Liver (tissue), 8 donors: ENCODE measurements at regions not wholly inside any gene's neighbourhood (a gene's known extent, or its start where the extent isn't known, plus 50 kb on each side); places are given as distances from the start of the nearest gene placed in this dataset.

Experiments
- DNase-seq: peaks from one replicate; pipeline ENCODE4 v3.0.0-alpha.2; 2017; ENCODE audit warnings: low spot score
- H3K27ac ChIP-seq, 2 donors: one replicate each; pipeline ENCODE4 v1.7.0; 2013; ENCODE audit warnings: inconsistent platforms in 2 of 2, low read length in 2 of 2, control low read depth in 1 of 2, low read depth in 1 of 2, mild to moderate bottlenecking in 1 of 2
- H3K27me3 ChIP-seq, 4 donors: one replicate each; pipeline versions ENCODE4 v1.6.1 to v1.7.0; 2013; ENCODE audit warnings: low read length in 3 of 4, inconsistent platforms in 1 of 4, mild to moderate bottlenecking in 1 of 4, moderate library complexity in 1 of 4; ENCODE audit not compliant: control insufficient read depth in 4 of 4, insufficient read depth in 4 of 4
- H3K36me3 ChIP-seq, 4 donors: one replicate each; pipeline versions ENCODE4 v1.6.1 to v1.7.0; 2013; ENCODE audit warnings: low read length in 3 of 4, mild to moderate bottlenecking in 3 of 4, low read depth in 1 of 4, moderate library complexity in 1 of 4; ENCODE audit not compliant: control insufficient read depth in 4 of 4, insufficient read depth in 3 of 4
- H3K4me1 ChIP-seq, 4 donors: one replicate each; pipeline versions ENCODE4 v1.6.1 to v1.7.0; 2013; ENCODE audit warnings: low read length in 3 of 4, mild to moderate bottlenecking in 3 of 4, moderate library complexity in 1 of 4; ENCODE audit not compliant: control insufficient read depth in 4 of 4, insufficient read depth in 4 of 4
- H3K4me3 ChIP-seq, 3 donors: one replicate each; pipeline versions ENCODE4 v1.6.1 to v1.7.0; 2013; ENCODE audit warnings: low read length in 3 of 3, control low read depth in 1 of 3, low read depth in 1 of 3, mild to moderate bottlenecking in 1 of 3
- H3K9ac ChIP-seq, 2 donors: one replicate each; pipeline ENCODE4 v1.7.0; 2013; ENCODE audit warnings: low read length in 2 of 2, mild to moderate bottlenecking in 2 of 2, moderate library complexity in 2 of 2, control low read depth in 1 of 2, low read depth in 1 of 2
- H3K9me3 ChIP-seq, 4 donors: one replicate each; pipeline versions ENCODE4 v1.6.1 to v1.7.0; 2013; ENCODE audit warnings: low read length in 3 of 4; ENCODE audit not compliant: control insufficient read depth in 4 of 4
- CTCF ChIP-seq: fragments of 150-350 bp; IDR thresholded peaks from 2 replicates; pipeline ENCODE4 v1.5.1; 2017; ENCODE audit warnings: improper control_type of control experiment, low read depth, low read length; ENCODE audit not compliant: missing input control
- EGR1 ChIP-seq, 2 donors: IDR thresholded peaks; 2 replicates each; pipeline ENCODE4 v1.6.1; 2016 to 2018; ENCODE audit warnings: antibody characterized with exemption in 2 of 2, low read depth in 2 of 2
- FOXA1 ChIP-seq: IDR thresholded peaks from 2 replicates; pipeline ENCODE4 v1.6.1; 2016; ENCODE audit warnings: antibody characterized with exemption
- FOXA2 ChIP-seq: IDR thresholded peaks from 2 replicates; pipeline ENCODE4 v1.6.1; 2016; ENCODE audit warnings: antibody characterized with exemption
- GABPA ChIP-seq, 2 donors: IDR thresholded peaks in 1 of 2; conservative IDR thresholded peaks in 1 of 2; 2 replicates each; pipeline ENCODE4 v1.6.1; 2016; ENCODE audit warnings: antibody characterized with exemption in 2 of 2, mild to moderate bottlenecking in 1 of 2, moderate library complexity in 1 of 2
- HNF4G ChIP-seq: IDR thresholded peaks from 2 replicates; pipeline ENCODE4 v1.6.1; 2016; ENCODE audit warnings: antibody characterized with exemption
- JUND ChIP-seq, 2 donors: IDR thresholded peaks; 2 replicates each; pipeline ENCODE4 v1.6.1; 2016; ENCODE audit warnings: antibody characterized with exemption in 2 of 2
- MAX ChIP-seq: IDR thresholded peaks from 2 replicates; pipeline ENCODE4 v1.6.1; 2016; ENCODE audit warnings: antibody characterized with exemption
- NR2F2 ChIP-seq: IDR thresholded peaks from 2 replicates; pipeline ENCODE4 v1.6.1; 2016; ENCODE audit warnings: antibody characterized with exemption
- RAD21 ChIP-seq, 2 donors: IDR thresholded peaks; 2 replicates each; pipeline ENCODE4 v1.6.1; 2016; ENCODE audit warnings: antibody characterized with exemption in 2 of 2, mild to moderate bottlenecking in 2 of 2
- REST ChIP-seq: IDR thresholded peaks from 2 replicates; pipeline ENCODE4 v1.6.1; 2016; ENCODE audit warnings: antibody characterized with exemption, mild to moderate bottlenecking
- RXRA ChIP-seq, 2 donors: IDR thresholded peaks; 2 replicates each; pipeline ENCODE4 v1.6.1; 2017 to 2018; ENCODE audit warnings: antibody characterized with exemption in 2 of 2, mild to moderate bottlenecking in 1 of 2
- TAF1 ChIP-seq: conservative IDR thresholded peaks from 2 replicates; pipeline ENCODE4 v1.6.1; 2016; ENCODE audit warnings: antibody characterized with exemption, mild to moderate bottlenecking
- ZBTB33 ChIP-seq: IDR thresholded peaks from 2 replicates; pipeline ENCODE4 v1.6.1; 2016; ENCODE audit warnings: antibody characterized with exemption
- WGBS: extraction: QIAGEN DNeasy Blood & Tissue Kit; methylation state at CpG from one replicate; pipeline ENCODE4 v1.1.7; 2013; 5-methylcytosine and 5-hydroxymethylcytosine counted together
- TF ChIP-seq, protein P1 (sequence below): IDR thresholded peaks from 2 replicates; pipeline ENCODE4 v1.6.1; 2016; ENCODE audit warnings: antibody characterized with exemption
- donor health status: healthy.
- donor health status: healthy.
- donor health status: healthy.
- donor health status: healthy.
- donor health status: healthy.

DNA sequence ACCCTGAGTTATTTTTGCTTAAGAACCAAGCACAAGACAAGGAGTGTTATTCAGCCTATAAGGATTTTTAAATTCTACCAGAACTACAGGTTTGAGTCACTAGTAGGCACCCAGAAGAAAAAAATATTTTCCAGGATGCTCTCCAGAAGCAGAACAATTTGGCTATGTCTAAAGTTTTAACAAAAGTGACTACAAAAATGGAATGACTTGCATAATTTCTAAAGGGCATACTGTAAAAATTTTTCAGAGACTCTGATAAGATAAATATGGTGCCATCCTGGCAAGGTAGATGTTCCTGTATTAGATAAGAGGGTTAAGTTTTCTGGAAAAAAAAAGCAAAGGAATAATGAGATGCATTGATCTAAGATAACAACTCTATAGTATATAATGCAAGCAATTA is 68.6 kb upstream of the FAM9A start (continued):
- TF ChIP-seq ZBTB33 = no peak
- TF ChIP-seq, protein P1, sequence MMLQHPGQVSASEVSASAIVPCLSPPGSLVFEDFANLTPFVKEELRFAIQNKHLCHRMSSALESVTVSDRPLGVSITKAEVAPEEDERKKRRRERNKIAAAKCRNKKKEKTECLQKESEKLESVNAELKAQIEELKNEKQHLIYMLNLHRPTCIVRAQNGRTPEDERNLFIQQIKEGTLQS = no peak
- TF ChIP-seq JUND (IDR thresholded peaks at IDR 0.05) = no peak

- TF ChIP-seq, protein P1 = no peak
- TF ChIP-seq RAD21 (IDR thresholded peaks at IDR 0.05) = peak; percentile 63 to 67
- peak; percentile 28 for TF ChIP-seq CTCF
- DNase-seq = no peak
- 51% methylated on average over 3 of the region's 3 CpGs for WGBS
- Histone ChIP-seq H3K9me3 (no peaks in the 10 kb centered on the region), H3K27ac (peak overlapping the region; percentile 36 to 75), H3K4me1 (peaks cover 0 to 12% (median 11%) of the 10 kb centered on the region in 4 donors), H3K9ac (no peak overlapping the region), H3K36me3 (no peaks in the 10 kb centered on the region), H3K4me3 (no peak overlapping the region), H3K27me3 (no peaks in the 10 kb centered on the region)
Observed at GRCh38 chrX:8868906-8869305, 67.7 kb upstream of the FAM9A start.

- Histone ChIP-seq H3K36me3 (no peaks in the 10 kb centered on the region), H3K27me3 (no peaks in the 10 kb centered on the region), H3K4me3 (no peak overlapping the region), H3K27ac (peak overlapping the region; percentile 36 to 75), H3K9me3 (no peaks in the 10 kb centered on the region), H3K4me1 (peaks cover 0 to 12% (median 11%) of the 10 kb centered on the region in 4 donors), H3K9ac (no peak overlapping the region)
- WGBS = 38% methylated on average over 5 of the region's 5 CpGs
- DNase-seq = no peak
- TF ChIP-seq NR2F2 (peak; percentile 76), JUND (IDR thresholded peaks at IDR 0.05) (peak in 1 of 2 donors; percentile 61), REST (no peak), GABPA (IDR thresholded peaks at IDR 0.05 in 1 of 2, conservative IDR thresholded peaks at IDR 0.05 in 1 of 2) (no peak), HNF4G (peak; percentile 13), MAX (peak; percentile 48), EGR1 (IDR thresholded peaks at IDR 0.05; ENCODE audit: low read depth in 2 of 2) (no peak), ZBTB33 (no peak), FOXA2 (no peak), TAF1 (no peak), RAD21 (IDR thresholded peaks at IDR 0.05) (peak; percentile 17 to 43), RXRA (IDR thresholded peaks at IDR 0.05) (peak; percentile 72 to 83), FOXA1 (no peak), CTCF (no peak)
- TF ChIP-seq, protein P1 = no peak
Observed at GRCh38 chrX:8868070-8868773, 67.0 kb upstream of the FAM9A start.
